Ovary (tissue), 7 donors: ENCODE measurements at regions not wholly inside any gene's neighbourhood (a gene's known extent, or its start where the extent isn't known, plus 50 kb on each side); places are given as distances from the start of the nearest gene placed in this dataset.

ENCODE experiments used
- DNase-seq, 5 donors: peaks; one replicate each; pipeline ENCODE4 v3.0.0-alpha.2; 2019 to 2020
- H3K27ac ChIP-seq, 2 donors: fragments of 200-600 bp; one replicate each; pipeline versions ENCODE4 v1.5.1 to v1.8.0; 2019 to 2022
- H3K27me3 ChIP-seq: fragments of 200-600 bp; one replicate; pipeline ENCODE4 v1.8.0; 2022
- H3K36me3 ChIP-seq: fragments of 200-600 bp; sonication (generic); one replicate; pipeline ENCODE4 v1.5.1; 2019
- H3K4me1 ChIP-seq: one replicate; pipeline ENCODE4 v1.8.1; 2013; ENCODE audit warnings: mild to moderate bottlenecking, moderate library complexity; ENCODE audit not compliant: insufficient read depth
- H3K4me3 ChIP-seq: fragments of 200-600 bp; sonication (generic); one replicate; pipeline ENCODE4 v1.5.1; 2017
- H3K9me3 ChIP-seq, 2 donors: fragments of 200-600 bp in 1 of 2; sonication (generic) in 1 of 2; one replicate each; pipeline versions ENCODE4 v1.5.1 to v1.8.1; 2013 to 2019; ENCODE audit warnings: mild to moderate bottlenecking in 1 of 2, moderate library complexity in 1 of 2
- CTCF ChIP-seq, 3 donors: fragments of 450-650 bp in 2 of 3; fragments of 200-600 bp in 1 of 3; IDR thresholded peaks; one replicate each; pipeline versions ENCODE4 v1.5.1 to v1.8.0; 2016 to 2022; ENCODE audit warnings: antibody characterized with exemption in 3 of 3, mild to moderate bottlenecking in 1 of 3
- EP300 ChIP-seq: sonication (generic); formaldehyde crosslinking; IDR thresholded peaks from one replicate; pipeline ENCODE4 v1.6.1; 2017; ENCODE audit warnings: antibody characterized with exemption
- POLR2A ChIP-seq: fragments of 450-650 bp; IDR thresholded peaks from one replicate; pipeline ENCODE4 v1.6.1; 2017; ENCODE audit warnings: antibody characterized with exemption, mild to moderate bottlenecking, moderate library complexity
- WGBS, 3 donors: extraction: QIAGEN DNeasy Blood & Tissue Kit in 1 of 3; methylation state at CpG; one replicate each; pipeline versions ENCODE4 v1.1.5 to v1.1.7; 2013 to 2017; 5-methylcytosine and 5-hydroxymethylcytosine counted together
- intact Hi-C, 4 donors: fragments of 100-400 bp; cut with DNase I; formaldehyde crosslinking; loops; one replicate each; pipeline versions ENCODE4 v1.11.0 to v1.15.1; 2022 to 2023
- donor health status: DM: no; HTN: no; CAD: no; lungs with moderate emphysema.
- donor health status: DM: no; HTN: no; CAD: no.
- donor health status: Bipolar disorder and iron deficiency.
- donor health status: DM: no; HTN: no; CAD: no.
- donor health status: DM: yes; HTN: yes; CAD: no.

GRCh38 chr2:181754105-181754504, 73.8 kb upstream of the NEUROD1 start:
- 93 to 95% (median 95%) methylated on average over 3 of the region's 3 CpGs for WGBS, 3 donors
- Histone ChIP-seq H3K4me1 (no peaks in the 10 kb centered on the region), H3K36me3 (no peaks in the 10 kb centered on the region), H3K4me3 (no peak overlapping the region), H3K27ac (no peak overlapping the region), H3K27me3 (no peaks in the 10 kb centered on the region), H3K9me3 (no peaks in the 10 kb centered on the region)
- intact Hi-C loops, result no loop called here
- no peak for DNase-seq
- TF ChIP-seq POLR2A, result no peak
- no peak for TF ChIP-seq EP300
- no peak for TF ChIP-seq CTCF (IDR thresholded peaks at IDR 0.05)

GRCh38 chr2:181755181-181755580, 74.9 kb upstream of the NEUROD1 start:
- no peak for DNase-seq
- no peaks in the 10 kb centered on the region for H3K9me3 ChIP-seq
- H3K4me1 ChIP-seq, result no peaks in the 10 kb centered on the region
- H3K36me3 ChIP-seq, result no peaks in the 10 kb centered on the region
- TF ChIP-seq CTCF (IDR thresholded peaks at IDR 0.05) (no peak), POLR2A (no peak), EP300 (no peak)
- no peak overlapping the region for H3K4me3 ChIP-seq
- no peaks in the 10 kb centered on the region for H3K27me3 ChIP-seq
- no peak overlapping the region for H3K27ac ChIP-seq
- intact Hi-C loops, result no loop called here

- no peak for DNase-seq
- 48 to 53% (median 50%) methylated on average over 2 of the region's 2 CpGs for WGBS, 3 donors
- no peaks in the 10 kb centered on the region for H3K36me3 ChIP-seq
- intact Hi-C loops, result no loop called here
- H3K4me3 ChIP-seq, result no peak overlapping the region
- H3K9me3 ChIP-seq, result no peaks in the 10 kb centered on the region
- no peak overlapping the region for H3K27ac ChIP-seq
- H3K27me3 ChIP-seq, result no peaks in the 10 kb centered on the region
- H3K4me1 ChIP-seq, result no peaks in the 10 kb centered on the region
- TF ChIP-seq CTCF (IDR thresholded peaks at IDR 0.05) (no peak), EP300 (no peak), POLR2A (no peak)
These were observed 80.2 kb upstream of the NEUROD1 start for GRCh38 chr2:181760521-181760920.

- no peaks in the 10 kb centered on the region for H3K36me3 ChIP-seq
- no peak overlapping the region for H3K4me3 ChIP-seq
- DNase-seq, result no peak
- no peak overlapping the region for H3K27ac ChIP-seq
- no peaks in the 10 kb centered on the region for H3K9me3 ChIP-seq
- no peaks in the 10 kb centered on the region for H3K27me3 ChIP-seq
- TF ChIP-seq EP300, result no peak
- no peak for TF ChIP-seq POLR2A
- TF ChIP-seq CTCF (IDR thresholded peaks at IDR 0.05), result no peak
- no peaks in the 10 kb centered on the region for H3K4me1 ChIP-seq
- intact Hi-C loops, result no loop called here
- WGBS, 3 donors, result 76 to 78% (median 77%) methylated on average over 2 of the region's 2 CpGs
These were observed 80.9 kb upstream of the NEUROD1 start for GRCh38 chr2:181761175-181761574.

- Histone ChIP-seq H3K4me3 (no peak overlapping the region), H3K27ac (no peak overlapping the region), H3K27me3 (no peaks in the 10 kb centered on the region), H3K36me3 (no peaks in the 10 kb centered on the region), H3K4me1 (no peaks in the 10 kb centered on the region), H3K9me3 (no peaks in the 10 kb centered on the region)
- intact Hi-C loops, result no loop called here
- TF ChIP-seq POLR2A (no peak), CTCF (IDR thresholded peaks at IDR 0.05) (no peak), EP300 (no peak)
- WGBS, 3 donors, result 44 to 54% (median 50%) methylated on average over 5 of the region's 5 CpGs
- DNase-seq, result no peak
These were observed 81.7 kb upstream of the NEUROD1 start for GRCh38 chr2:181762000-181762399.
